Aorta (tissue), 5 donors: ENCODE measurements at regions not wholly inside any gene's neighbourhood (a gene's known extent, or its start where the extent isn't known, plus 50 kb on each side); places are given as distances from the start of the nearest gene placed in this dataset.

Source experiments
- ATAC-seq: fragments of 200-7000 bp; cut with Tn5 transposase; one replicate; pipeline ENCODE4 v1.9.1; 2022; ENCODE audit warnings: moderate library complexity; ENCODE audit not compliant: low FRiP score
- DNase-seq, 2 donors: peaks; one replicate each; pipeline ENCODE4 v3.0.0-alpha.2; 2020
- H3K27ac ChIP-seq, 2 donors: one replicate each; pipeline ENCODE4 v1.5.1; 2013; ENCODE audit warnings: low read length in 2 of 2, mild to moderate bottlenecking in 2 of 2, moderate library complexity in 2 of 2, control low read depth in 1 of 2, inconsistent platforms in 1 of 2, low read depth in 1 of 2
- H3K27me3 ChIP-seq, 2 donors: one replicate each; pipeline ENCODE4 v1.6.1; 2013; ENCODE audit warnings: control low read depth in 1 of 2, low read length in 1 of 2, mild to moderate bottlenecking in 1 of 2, moderate library complexity in 1 of 2; ENCODE audit not compliant: insufficient read depth in 2 of 2, control insufficient read depth in 1 of 2
- H3K36me3 ChIP-seq, 2 donors: one replicate each; pipeline ENCODE4 v1.6.1; 2013; ENCODE audit warnings: control low read depth in 1 of 2, low read length in 1 of 2, mild to moderate bottlenecking in 1 of 2; ENCODE audit not compliant: insufficient read depth in 2 of 2, control insufficient read depth in 1 of 2
- H3K4me1 ChIP-seq, 2 donors: one replicate each; pipeline ENCODE4 v1.6.1; 2013; ENCODE audit warnings: low read length in 2 of 2, control low read depth in 1 of 2, mild to moderate bottlenecking in 1 of 2, moderate library complexity in 1 of 2; ENCODE audit not compliant: insufficient read depth in 2 of 2, control insufficient read depth in 1 of 2
- H3K4me3 ChIP-seq, 2 donors: one replicate each; pipeline ENCODE4 v1.5.1; 2013; ENCODE audit warnings: low read length in 2 of 2, control low read depth in 1 of 2, mild to moderate bottlenecking in 1 of 2
- H3K9me3 ChIP-seq: one replicate; pipeline ENCODE4 v1.6.1; 2013; ENCODE audit warnings: mild to moderate bottlenecking, low read length; ENCODE audit not compliant: control insufficient read depth
- WGBS, 2 donors: extraction: QIAGEN DNeasy Blood & Tissue Kit; methylation state at CpG; one replicate each; pipeline ENCODE4 v1.1.7; 2013; 5-methylcytosine and 5-hydroxymethylcytosine counted together
- intact Hi-C, 2 donors: fragments of 100-400 bp; cut with DNase I; formaldehyde crosslinking; loops; one replicate each; pipeline versions ENCODE4 v1.14.2 to v1.15.0; 2022
- donor health status: healthy with polysubstance abuse.
- donor health status: Bipolar disorder and iron deficiency.
- donor health status: DM: no; HTN: no; CAD: no.
- donor health status: DM: no; HTN: no; CAD: no.
- donor health status: DM: yes; HTN: yes; CAD: no.

DNA sequence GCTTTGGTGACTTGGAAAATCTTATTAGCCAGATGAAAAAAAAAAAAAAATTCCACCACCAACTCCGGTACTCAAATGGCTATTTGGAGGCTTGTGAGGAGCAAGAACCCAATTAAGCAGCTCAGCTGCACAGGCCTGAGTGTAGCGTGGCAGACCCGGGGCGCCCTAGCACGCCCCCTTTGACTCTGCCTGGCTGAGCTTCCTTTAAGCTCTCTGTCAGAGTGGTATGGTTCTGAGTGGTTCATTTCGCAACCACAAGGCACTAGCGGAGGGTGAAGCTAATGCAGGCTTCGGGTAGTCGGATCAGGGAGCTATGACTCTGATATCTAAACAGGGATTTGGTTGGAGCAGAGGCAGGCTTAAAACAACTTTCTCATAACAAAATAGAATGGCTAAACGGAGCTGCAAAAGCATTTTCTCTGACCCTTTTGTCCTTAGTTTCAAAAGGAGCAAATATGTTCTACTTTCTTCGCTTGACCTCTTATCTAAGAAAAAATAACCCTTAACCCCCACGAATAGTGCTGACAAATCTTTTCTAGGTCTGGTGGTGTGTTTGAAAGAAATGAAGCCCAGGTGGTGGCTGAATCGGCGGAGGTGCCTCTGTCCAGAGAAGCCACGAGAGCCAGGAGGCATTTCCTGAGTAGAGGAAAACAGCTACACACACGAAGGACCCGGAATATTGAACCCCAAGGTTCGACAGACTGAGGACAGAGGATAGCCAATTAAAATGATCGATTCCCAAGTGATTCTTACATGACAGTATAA, 285.4 kb upstream of the GLI3 start:
- ATAC-seq: no peak
- H3K27me3 ChIP-seq: no peaks in the 10 kb centered on the region

GRCh38 chr7:42511027-42511426, 274.0 kb upstream of the GLI3 start:
- WGBS, 2 donors: 94 to 97% methylated on average over 2 of the region's 2 CpGs
- ATAC-seq (no peak), DNase-seq (no peak)
- peaks cover 3% of the 10 kb centered on the region for H3K9me3 ChIP-seq
- no peaks in the 10 kb centered on the region for H3K36me3 ChIP-seq
- H3K27ac ChIP-seq: no peak overlapping the region
- intact Hi-C loops: no loop called here
- H3K4me3 ChIP-seq: no peak overlapping the region
- H3K27me3 ChIP-seq: no peaks in the 10 kb centered on the region
- H3K4me1 ChIP-seq: no peaks in the 10 kb centered on the region

More for the DNA sequence above, 285.4 kb upstream of the GLI3 start:
- Histone ChIP-seq H3K4me1 (no peaks in the 10 kb centered on the region), H3K9me3 (peaks cover 3% of the 10 kb centered on the region), H3K27ac (no peak overlapping the region), H3K36me3 (no peaks in the 10 kb centered on the region), H3K4me3 (no peak overlapping the region)
- intact Hi-C loops: no loop called here
- DNase-seq: no peak
- 75% methylated on average over 19 of the region's 19 CpGs for WGBS, 2 donors

GRCh38 chr7:42506097-42506496, 269.1 kb upstream of the GLI3 start:
- Histone ChIP-seq H3K27ac (no peak overlapping the region), H3K27me3 (no peaks in the 10 kb centered on the region), H3K36me3 (no peaks in the 10 kb centered on the region), H3K4me3 (no peak overlapping the region), H3K4me1 (no peaks in the 10 kb centered on the region), H3K9me3 (no peaks in the 10 kb centered on the region)
- intact Hi-C loops: loop anchor here in 1 of 2 donors (10.0 kb wide), 1 partner anchor 329 kb away; no protein-coding TSS in a partner anchor
- WGBS, 2 donors: 89 to 96% methylated on average over 1 of the region's 1 CpG
- DNase-seq (no peak), ATAC-seq (no peak)

DNA sequence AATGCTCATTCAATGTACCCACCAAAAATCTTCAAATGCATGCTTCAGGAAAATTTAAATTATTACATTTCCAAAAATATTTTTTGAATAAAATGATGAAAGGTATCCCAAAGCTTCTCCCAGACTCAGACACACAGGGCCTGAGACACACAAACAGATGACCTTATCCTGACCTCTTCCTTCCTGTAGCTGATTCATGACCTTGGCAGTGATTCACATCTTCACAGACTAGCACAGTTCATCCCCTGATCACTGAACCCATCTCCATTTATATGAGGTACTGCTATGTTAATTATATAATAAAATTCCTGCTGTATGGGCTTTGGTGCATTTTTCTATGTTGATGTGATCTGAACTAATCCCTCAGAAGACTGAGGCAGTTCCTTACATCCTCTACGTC, 265.0 kb upstream of the GLI3 start:
- Histone ChIP-seq H3K36me3 (no peaks in the 10 kb centered on the region), H3K4me1 (no peaks in the 10 kb centered on the region), H3K4me3 (no peak overlapping the region), H3K9me3 (no peaks in the 10 kb centered on the region), H3K27ac (no peak overlapping the region), H3K27me3 (no peaks in the 10 kb centered on the region)
- ATAC-seq (no peak), DNase-seq (no peak)
- intact Hi-C loops: loop anchor here in 1 of 2 donors (10.0 kb wide), 1 partner anchor 333 kb away; no protein-coding TSS in a partner anchor
- 64 to 76% methylated on average over 1 of the region's 1 CpG for WGBS, 2 donors

DNA sequence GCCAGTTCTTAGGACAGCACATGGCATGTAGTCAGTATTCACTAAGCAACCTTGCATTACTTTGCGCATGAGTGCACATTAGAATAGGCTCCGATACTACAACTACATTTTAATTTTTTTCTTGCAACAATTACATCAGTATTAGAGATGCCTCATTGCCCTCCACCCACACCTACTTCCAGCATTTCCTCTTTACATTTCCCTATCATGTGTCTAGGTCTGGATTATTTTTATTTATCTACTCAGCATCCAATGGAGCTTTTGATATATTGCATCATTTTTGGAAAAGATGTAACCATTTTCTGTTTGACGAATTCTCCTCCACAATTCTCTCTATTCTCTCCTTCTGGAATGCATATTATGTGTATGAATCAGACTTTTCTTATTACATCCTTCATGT, 258.2 kb upstream of the GLI3 start:
- Histone ChIP-seq H3K4me3 (no peak overlapping the region), H3K36me3 (no peaks in the 10 kb centered on the region), H3K4me1 (peaks cover 0 to 4% of the 10 kb centered on the region in 2 donors), H3K27me3 (no peaks in the 10 kb centered on the region), H3K9me3 (no peaks in the 10 kb centered on the region), H3K27ac (no peak overlapping the region)
- no peak for DNase-seq
- 96 to 97% methylated on average over 3 of the region's 3 CpGs for WGBS, 2 donors
- intact Hi-C loops: no loop called here
- no peak for ATAC-seq

GRCh38 chr7:42494736-42495135, 257.7 kb upstream of the GLI3 start:
- no peak for DNase-seq
- no peak for ATAC-seq
- peaks cover 0 to 4% of the 10 kb centered on the region in 2 donors for H3K4me1 ChIP-seq
- H3K27me3 ChIP-seq: no peaks in the 10 kb centered on the region
- H3K27ac ChIP-seq: no peak overlapping the region
- WGBS, 2 donors: 79 to 86% methylated on average over 6 of the region's 6 CpGs
- H3K9me3 ChIP-seq: no peaks in the 10 kb centered on the region
- intact Hi-C loops: no loop called here
- H3K36me3 ChIP-seq: no peaks in the 10 kb centered on the region
- H3K4me3 ChIP-seq: no peak overlapping the region

DNA sequence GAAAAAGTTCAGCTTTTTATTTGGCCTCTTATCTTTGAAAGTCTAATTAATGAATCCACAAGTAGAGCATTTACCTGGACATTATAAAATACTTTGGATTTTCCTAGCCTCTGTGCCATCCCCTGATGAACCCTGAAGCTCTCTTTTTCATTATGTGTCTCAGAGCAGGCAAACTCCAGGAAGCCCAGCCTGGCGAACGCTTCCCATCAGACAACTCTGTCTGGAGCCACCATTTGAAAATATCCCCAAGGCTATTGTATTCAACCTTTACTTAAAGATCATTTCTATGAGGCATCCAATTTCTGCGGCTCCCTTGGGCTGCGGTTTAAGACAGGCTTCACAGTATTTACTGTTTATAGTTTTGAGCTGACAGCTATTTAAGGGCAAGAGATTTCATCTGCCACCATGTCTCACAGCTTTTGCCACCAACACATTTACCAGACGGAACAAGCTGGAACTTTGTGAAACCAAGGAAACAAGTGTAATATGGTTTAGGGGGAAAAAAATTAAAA, 257.2 kb upstream of the GLI3 start:
- intact Hi-C loops: no loop called here
- Histone ChIP-seq H3K27me3 (no peaks in the 10 kb centered on the region), H3K4me3 (no peak overlapping the region), H3K27ac (no peak overlapping the region), H3K9me3 (no peaks in the 10 kb centered on the region), H3K4me1 (peaks cover 1 to 4% of the 10 kb centered on the region in 2 donors), H3K36me3 (no peaks in the 10 kb centered on the region)
- ATAC-seq (no peak), DNase-seq (no peak)
- 94 to 97% methylated on average over 5 of the region's 5 CpGs for WGBS, 2 donors

- Histone ChIP-seq H3K4me3 (peak overlapping the region; percentile 35 to 37), H3K36me3 (no peaks in the 10 kb centered on the region), H3K9me3 (no peaks in the 10 kb centered on the region), H3K4me1 (peaks cover 1 to 4% of the 10 kb centered on the region in 2 donors), H3K27me3 (no peaks in the 10 kb centered on the region), H3K27ac (no peak overlapping the region)
- 1 to 2% methylated on average over 26 to 29 of the region's 29 CpGs for WGBS, 2 donors
- peak; percentile 89 to 92 for DNase-seq
- intact Hi-C loops: no loop called here
- peak; percentile 92 for ATAC-seq
Observed at GRCh38 chr7:42493436-42494198, 256.6 kb upstream of the GLI3 start.
